HG02623 (cell line): ENCODE measurements at regions not wholly inside any gene's neighbourhood (a gene's known extent, or its start where the extent isn't known, plus 50 kb on each side); places are given as distances from the start of the nearest gene placed in this dataset.

Experiments used
- ATAC-seq: cut with Tn5 transposase; IDR thresholded peaks from one replicate; pipeline ENCODE4 v1.9.1; 2021; ENCODE audit warnings: moderate library complexity; ENCODE audit not compliant: unreplicated experiment

DNA sequence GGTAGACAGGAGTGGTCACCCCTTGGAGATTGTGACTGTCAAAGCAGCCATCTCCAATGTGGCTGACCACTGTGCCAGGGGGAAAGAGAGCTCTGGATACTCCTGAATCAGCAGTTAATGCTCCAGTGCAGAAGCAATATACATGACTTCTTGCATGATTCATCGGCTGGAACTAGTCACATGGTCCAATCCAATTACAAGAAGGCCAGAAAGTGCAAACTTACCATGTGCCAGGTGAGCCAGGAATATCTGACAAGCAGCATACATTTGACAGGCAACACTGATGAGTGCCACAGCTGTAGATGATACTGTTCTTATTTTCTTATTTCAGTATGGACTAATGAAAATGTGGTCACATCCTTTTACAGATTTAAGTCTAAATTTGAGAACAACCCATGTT, 440.0 kb upstream of the MPDZ start:
- ATAC-seq: no peak

DNA sequence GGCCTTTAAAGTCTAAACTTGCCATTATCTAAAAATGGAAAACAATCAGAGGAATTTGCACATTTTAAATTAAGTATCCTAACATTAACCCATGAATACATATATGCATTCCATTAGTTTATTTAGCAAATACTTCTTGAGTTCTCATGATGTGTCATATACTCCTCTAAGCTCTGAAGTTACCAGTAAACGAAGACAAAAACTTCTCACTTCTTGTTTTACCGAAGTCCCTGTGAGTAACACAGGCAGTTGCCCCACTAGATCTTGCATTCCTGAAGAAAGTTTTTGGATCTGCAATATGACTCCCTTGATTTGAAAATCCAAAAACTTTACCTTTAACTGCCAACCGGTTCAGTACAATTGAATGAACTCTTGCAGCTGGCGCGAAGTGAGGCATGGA, 439.0 kb upstream of the MPDZ start:
- ATAC-seq: no peak

DNA sequence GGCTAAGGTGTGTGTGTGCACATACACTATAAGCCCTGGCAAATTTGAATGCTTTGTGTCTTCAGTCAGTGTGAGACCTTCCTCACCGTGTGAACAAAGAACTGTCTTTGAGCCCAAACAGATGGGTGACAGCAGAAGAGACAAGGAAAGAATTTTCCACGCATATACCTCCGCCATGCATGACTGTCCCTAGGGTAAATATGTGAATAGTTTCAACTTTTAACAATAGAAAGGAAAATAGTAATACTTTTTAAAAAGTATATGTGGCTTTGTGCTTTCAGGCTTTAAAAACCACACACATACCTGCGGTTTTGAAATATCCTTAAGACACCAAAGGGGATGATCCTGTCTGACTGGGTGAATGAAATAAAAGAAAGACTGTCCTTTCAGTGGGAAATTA, 438.6 kb upstream of the MPDZ start:
- no peak for ATAC-seq

DNA sequence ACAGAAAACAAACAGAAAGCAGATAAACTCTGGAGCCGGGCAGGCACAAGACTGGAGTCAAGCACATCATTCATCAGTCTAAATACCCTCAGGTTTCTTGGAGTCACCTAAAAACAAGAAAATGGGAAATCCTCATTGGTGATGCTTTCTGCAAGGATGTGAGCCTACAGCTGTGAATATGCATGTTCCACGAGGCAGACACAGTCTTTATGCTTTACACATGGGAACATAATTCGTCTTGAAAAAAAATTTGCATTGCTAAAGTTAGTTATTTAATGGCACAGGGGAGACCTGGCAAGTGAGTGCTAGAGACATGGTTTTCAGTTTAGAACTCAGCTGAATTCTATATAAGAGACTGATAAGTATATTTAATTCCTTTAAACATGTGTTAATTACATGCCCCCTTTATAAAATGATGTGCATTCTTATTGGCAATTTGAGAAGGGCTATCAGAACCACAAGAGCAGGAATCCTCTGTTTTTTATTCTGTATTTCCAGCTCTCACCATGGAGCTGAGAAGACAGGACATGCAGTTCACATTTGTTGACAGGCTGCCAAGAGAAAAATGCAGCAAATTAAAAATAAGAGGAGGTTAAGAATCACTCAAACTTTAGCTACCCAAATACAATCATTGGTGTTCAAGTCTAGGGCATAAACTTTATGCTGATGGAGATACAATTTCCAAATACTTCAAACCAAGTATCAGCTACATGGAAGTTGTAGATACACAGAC, 438.0 kb upstream of the MPDZ start:
- no peak for ATAC-seq

DNA sequence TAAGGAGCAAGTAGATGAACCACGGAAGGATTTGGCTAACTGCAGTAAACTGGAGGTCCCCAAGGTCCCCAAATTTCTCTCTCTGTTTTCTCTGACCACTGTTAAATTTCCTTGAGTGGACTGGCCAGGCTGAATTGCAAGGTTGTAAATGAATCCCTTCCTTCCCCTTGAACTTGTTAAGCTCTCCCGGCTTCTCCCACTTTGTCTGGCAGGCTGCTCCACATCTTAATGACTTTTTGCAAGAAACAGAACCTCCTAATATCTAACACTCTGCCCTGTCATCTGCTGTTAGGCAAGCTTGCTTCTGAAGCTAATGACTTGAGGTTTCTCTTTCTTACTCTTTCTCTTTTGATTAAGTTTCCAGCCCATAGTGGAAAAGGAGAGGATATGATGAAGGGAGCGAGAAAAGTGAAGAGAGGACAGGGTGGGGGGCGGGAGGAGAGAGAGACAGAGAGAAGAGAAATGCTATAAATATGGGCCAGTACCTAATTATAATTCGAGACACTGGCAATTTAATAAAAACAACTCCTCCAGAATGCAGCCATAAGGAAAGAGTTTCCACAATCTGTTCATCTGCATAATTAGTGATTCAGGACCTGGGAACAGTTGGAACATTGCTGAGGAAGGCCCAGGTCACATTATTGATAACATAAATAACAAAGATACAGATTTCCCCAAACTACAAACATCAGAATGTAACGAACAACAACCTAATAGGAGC, 437.3 kb upstream of the MPDZ start:
- ATAC-seq: no peak

DNA sequence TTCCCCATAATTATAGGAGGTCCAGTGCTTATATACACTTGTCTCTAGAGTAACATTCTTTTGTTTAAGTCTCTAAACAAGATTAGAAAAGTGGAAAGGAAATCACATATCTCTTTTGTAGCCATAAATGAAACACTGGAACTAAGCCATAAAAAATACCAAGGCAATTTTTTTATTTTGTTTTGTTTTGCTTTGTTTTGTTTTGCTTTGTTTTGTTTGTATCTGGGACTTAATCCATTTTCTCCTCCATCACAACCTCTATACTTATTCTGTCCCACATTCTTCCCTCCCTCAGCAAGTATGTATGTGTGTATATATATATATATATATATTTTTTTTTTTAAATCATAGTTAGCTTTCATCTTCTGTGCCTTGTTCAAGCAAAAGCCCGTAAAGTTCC, 436.6 kb upstream of the MPDZ start:
- ATAC-seq: no peak

DNA sequence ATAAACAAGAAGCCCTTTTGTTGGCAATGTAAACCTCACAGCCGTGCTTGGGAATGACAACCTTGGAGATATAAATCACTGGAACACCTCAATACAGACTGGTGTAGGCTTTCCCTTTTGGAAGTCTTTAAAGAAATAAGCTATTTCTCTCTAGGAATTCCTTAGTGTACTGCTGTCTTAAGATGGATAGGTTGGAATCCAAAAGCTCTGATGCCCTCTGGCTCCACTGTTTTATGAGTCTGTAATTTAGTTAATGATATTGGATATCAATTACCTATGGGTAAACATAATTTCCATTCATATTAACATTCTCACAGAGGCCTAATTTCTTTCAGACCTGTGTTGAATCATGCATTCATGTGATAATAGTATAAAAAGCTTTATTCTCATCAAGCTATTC, 435.9 kb upstream of the MPDZ start:
- ATAC-seq: no peak

DNA sequence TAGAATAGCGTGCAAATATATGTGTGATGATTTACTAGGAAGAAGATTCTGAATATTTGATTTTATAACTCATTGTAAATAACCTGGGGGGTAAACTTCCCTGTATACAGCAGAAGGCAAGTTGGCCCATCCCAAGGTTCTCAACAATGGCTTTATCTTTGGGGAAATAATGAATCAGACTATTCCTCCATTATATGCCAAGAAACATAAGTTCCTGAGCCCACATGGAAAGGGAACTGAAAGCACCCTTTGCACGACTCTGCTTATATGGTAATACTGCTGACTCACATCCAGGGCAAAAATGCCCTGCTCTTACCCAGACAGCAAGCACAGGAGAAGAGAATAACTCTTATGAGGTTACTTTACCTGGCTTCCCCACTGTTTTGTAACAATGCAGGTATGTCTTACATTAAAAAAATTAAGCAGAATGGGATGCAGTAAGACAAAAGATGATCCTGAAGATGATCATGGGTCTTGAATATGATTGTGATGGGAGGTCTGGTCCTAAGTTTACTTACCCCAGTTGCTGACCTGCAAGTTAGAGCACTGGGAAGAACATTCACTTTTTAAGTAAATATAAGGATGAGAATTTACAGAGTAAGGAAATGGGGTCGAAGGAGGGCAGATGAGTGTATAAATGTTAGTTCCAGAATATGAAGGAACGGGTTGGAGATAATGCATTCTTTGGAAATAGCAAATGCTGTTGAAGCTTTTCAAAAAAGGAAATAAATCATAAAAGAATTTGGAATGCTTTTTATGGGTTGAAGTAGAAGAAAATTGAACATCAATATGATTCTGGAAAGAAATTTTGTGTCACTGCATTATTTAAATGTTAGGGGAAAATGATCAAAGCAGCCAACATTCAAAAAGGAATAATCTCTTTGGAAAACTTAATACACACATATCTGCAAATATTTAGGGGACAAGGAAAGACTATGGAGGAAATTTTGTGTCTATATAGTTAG, 428.4 kb upstream of the MPDZ start:
- ATAC-seq: no peak

DNA sequence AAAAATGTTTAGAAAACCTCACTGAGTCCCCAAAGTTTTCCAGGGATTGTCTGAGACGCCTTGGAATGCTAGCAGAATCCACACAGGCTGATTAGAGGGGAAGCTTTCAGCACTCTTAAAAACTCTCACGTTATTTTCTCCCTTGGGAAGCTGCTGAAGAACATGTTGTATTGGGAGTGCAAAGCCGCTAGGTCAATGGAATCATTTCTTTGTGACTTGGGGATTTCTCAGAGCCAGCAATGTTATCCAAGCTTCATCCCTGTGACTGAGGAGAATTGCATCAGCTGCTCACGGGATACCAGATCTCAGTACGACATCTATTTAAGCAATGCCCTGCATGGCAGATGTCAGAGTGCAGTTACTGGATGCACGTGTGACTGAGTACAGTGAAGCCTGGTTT, 426.4 kb upstream of the MPDZ start:
- ATAC-seq: no peak

DNA sequence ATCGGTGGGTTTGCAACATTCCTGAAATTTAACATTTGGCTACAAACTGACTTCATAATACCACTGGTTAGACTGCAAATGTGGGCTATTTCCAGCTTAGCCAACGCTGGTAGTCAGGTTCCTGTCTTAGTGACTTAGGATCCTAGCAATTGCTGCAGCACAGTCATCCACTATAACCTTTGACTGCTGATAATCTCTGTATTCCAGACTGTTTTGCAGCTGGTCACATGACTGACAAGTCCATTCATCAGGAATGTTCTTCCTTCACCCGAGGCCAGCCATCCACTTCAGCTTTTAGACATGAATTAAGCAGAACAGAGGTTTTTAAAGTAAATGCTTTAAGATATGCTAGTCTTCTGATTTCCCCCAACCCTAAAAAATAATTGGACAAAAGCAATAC, 425.9 kb upstream of the MPDZ start:
- ATAC-seq: no peak

DNA sequence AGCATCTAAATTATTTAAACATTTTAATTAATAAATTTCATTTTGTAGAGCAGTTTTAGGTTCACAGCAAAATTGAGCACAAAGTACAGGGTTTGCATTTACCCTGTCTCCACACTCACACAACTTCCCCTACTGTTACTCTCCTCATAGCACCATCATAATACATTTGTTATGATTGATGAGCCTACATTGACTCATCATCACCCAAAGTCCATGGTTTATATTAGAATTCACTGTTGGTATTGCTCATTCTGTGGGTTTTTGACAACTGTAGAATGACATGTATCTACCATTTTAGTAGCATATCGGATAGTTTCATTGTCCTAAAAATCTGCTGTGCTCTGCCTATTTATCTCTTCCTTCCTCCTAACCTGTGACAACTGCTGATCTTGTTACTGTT, 411.1 kb upstream of the MPDZ start:
- no peak for ATAC-seq

DNA sequence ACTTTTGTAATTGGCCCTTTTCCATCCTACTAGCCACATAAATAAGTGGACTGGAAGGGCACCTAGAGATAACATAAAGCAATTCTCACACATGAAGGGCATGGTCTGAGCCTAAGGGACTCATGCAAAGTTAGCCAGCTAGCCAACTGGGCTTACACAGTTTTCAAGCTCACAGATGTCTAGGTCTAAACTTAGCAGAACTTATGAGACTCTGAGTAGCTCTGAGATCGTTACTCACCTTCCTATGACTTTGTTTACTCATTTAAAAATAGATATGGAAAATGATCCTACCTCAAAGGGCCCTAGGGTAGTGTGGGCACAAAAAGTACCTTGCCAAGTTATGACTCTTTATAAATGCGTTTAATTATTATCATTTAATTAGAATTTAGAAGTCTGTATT, 410.4 kb upstream of the MPDZ start:
- ATAC-seq: no peak

DNA sequence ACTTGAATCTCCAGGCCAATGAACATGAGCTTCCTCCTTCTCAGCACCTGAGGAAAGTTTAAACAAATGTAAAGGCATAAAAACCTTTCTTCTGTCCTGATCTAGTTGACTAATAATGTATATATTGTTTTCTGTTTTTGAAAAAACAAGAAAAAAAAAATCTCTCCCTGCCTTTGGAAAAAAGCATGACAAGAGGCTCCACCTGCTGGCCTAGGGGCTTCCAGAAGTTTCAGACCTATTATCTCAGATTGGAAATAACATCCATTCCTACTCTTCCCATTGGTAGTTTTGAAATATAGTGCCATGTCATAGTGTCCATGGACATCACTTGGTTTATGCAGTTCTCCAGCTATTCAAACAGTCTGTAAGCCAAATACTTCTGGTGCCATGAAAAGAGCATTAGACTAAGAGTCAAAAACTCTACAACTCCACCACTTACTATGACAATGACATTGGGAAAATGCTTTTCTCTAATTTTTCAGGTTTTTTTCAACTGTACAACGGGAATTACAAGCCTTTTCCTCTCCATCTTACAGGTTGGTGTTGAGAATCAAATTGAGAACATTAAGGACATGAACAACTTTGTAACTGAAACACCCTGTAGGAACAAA, 409.6 kb upstream of the MPDZ start:
- ATAC-seq: no peak

DNA sequence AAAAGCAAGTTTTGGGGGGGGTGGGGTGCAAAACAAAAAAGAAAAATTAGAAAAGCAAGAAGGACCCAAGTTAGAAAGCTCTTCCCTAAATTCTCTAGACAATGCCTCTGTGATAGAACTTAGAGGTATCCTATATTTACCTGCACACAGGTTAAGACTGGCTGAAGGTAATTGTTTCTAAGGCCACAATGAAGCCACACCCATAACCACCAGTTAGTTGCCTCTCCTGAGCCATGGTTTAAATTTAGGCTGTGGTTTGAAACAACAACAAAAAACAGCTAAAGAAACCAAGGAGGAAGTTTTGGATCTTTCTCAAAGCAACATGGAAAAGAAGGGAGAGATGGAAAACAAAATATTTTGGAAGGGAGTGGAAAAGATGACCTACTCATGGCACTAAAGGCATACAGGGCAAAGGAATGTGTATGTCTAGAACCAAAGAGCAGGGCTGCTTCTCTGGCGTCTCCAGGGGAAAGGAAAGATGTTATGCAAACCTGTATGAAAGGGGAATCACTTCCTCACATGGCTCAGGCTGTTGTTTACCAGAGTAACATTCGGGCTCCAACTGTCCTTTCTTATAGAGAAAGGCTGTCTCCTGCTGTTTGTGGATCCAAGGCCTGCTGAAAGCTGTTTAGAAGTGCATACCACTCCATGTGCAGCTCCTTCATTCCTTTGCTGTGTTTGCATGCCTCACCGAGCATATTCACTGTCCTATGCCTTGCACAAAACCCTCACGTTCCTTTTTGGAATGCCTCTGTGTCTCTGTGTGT, 408.9 kb upstream of the MPDZ start:
- ATAC-seq: no peak

DNA sequence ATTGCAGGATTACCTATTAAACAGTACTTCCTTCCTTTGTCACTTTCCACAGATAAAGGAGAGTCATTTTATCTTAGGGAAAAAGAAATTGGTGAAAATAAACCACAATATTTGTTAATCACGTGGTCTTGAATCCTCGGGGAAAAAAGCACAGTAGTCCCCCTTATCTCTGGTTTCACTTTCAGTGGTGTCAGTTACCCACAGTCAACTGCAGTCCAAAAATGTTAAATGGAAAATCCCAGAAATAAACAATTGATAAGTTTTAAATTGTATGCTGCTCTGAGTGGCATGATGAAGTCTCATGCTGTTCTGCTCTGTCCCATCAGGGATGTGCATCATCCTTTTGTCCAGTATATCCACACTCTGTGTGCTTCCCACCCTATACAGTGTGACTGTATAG, 405.2 kb upstream of the MPDZ start:
- no peak for ATAC-seq

DNA sequence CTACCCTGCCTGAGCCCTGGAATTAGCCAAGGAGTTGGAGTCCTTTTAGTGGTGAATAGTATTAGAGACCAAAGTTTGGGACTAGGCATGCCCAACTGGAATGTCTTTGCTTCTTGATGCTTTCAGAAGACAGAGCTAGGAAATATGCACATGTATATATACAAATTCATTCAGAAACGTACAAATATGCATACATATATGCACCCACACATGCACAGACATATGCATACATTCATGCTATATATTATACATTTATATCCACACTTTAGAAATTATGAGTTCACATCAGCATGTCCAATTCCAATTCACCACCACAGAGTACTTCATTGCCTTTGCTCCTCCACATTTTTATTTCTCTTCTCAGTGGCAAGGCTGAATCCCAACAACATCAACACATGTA, 398.3 kb upstream of the MPDZ start:
- no peak for ATAC-seq

DNA sequence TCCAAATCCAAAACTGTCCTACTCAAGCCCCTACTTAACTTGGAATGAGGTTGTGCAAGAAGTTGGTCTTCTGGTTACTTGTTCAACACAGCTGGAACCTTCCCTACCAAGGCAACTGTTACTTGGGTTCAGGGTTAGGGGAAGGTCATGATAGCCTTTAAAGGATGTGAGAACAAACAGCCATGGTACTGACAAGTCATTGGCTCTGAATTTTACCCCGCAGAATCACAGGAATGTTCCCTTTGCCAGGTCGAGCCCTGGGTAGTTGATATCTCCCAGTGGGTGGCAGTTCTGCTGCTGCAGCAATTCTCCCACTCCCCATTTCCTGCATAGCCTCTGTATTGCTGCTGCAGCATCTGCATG, 396.1 kb upstream of the MPDZ start:
- no peak for ATAC-seq

DNA sequence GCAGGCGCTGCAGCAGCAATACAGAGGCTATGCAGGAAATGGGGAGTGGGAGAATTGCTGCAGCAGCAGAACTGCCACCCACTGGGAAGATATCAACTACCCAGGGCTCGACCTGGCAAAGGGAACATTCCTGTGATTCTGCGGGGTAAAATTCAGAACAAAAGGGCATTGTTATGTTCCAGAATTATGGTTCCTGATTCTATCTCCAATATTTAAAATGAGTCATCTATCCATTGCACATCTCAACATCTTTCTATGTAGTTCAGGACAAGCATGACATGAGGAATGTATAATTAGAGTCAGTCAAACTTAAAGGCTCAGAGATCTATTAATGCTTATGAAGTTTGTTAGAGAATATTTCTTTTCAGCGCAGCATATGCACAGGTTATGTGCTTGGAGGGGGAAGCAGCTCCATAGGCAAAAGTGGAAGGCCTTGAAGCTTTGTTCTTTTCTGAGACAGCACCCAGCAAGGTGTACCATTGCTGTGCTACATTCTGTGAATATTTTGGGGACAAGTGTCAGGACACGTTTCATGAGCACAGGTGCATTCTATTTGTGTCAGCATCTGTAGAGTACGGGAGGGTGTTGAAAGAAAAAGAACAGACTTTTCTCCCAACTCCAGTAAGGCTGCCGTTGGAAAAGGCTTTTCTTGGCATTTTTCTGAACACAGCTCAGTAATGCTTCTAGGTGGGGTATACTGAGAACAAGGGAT, 395.6 kb upstream of the MPDZ start:
- no peak for ATAC-seq

DNA sequence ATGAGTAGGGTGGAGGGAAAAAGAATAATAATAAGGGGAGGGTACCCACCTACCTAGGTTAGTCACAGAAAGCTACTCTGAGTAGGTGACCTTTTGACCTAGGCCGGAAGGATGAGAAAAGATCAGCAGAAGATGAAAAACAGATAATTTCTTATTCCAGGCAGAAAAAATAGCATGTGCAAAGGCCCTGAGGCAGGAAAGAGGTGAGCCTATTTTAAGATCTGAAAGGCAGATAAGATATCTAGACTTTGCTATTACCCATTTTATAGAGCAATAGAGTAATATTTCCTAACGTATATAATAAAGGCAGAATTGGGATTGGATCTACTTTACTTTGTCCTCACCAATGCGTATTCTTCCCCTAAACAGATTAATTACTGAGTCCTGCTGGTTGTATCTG, 393.9 kb upstream of the MPDZ start:
- no peak for ATAC-seq
